ENCODE measurements at regions not wholly inside any gene's neighbourhood (a gene's known extent, or its start where the extent isn't known, plus 50 kb on each side); places are given as distances from the start of the nearest gene placed in this dataset.
"Not testable (repeated sequence)": the region's sequence is repeated elsewhere in the genome, so short reads cannot be mapped to it uniquely, and the experiment has no call there.

- DNase-seq, result peak; percentile 62
Measured at GRCh38 chr6:156687789-156688619, 89.2 kb upstream of the ARID1B start.

DNA sequence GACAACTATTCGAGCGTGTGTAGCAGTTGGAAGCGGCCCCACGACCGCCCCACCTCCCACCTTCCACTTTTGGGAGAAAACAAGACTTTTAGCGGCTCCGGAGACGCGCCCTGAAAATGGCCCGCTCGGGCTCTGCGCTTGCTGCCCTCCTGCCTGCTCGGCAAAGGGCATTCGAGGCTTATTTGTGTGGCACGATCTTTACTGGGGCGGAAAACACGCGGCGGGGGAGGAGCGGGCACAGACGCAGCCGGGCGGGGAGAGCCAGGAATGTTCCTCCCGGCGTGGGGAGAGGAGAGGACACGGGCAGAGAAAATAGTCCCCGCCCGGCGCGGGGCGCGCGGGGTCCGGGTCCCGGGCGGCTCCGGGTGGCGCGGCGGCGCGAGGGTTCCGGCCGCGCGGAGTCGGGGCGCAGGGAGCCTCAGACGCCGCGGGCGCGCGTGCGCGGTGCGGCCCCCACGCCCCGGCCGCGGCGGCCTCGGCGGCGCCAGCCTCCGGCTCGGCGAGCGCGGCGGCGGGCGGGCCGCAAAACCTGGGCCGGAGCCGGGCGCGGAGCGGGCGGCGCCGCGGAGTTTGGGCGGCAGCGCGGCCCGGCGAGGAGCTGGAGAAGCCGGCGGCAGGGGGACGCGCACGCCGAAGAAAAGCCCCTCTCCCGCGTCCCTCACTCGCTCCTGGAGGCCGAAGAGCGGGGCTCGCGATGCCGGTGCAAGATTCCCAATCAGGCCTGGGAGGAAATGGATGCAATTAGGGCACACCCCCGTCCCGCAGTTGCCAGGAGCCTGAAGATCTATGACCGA, 90.0 kb upstream of the ARID1B start:
- DNase-seq, result peak; percentile 81

- DNase-seq, result peak; percentile 46
Measured at GRCh38 chr6:156686301-156686994, 90.7 kb upstream of the ARID1B start.

GRCh38 chr6:156685823-156686222, 91.4 kb upstream of the ARID1B start:
- no peak for DNase-seq

DNA sequence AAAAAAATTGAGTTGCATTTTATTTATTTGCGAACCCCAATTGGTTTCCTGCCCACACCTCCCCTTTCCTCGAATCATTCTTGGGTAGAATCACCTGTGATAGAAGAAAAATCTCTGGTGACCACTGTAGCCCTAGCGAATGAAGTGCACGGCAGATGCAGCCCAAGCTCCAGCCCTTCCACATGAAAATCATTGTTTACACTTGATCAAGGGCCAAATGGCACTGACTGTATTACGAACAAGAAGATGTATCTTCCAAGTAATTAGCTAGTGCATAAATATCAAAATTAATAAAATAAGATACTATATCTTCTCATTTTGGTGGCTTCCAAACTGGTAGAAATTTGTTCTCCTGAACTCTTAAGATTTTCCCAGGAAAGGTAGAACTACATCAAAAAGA, 93.4 kb upstream of the ARID1B start:
- DNase-seq, result no peak

DNA sequence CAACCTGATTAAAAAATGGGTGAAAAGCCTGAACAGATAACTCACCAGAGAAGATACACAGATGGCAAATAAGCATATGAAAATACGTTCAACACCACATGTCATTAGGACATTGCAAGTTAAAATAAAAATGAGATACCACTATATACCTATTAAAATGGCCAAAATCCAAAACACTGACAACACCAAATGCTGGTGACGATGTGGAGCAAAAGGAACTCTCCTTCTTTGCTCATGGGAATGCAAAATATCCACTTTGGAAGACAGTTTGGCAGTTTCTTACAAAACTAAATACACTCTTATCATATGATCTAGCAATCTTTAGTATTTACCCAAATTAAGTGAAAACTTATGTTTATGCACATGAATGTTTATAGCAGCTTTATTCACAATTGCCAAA, 100.5 kb upstream of the ARID1B start:
- DNase-seq, result no peak

DNA sequence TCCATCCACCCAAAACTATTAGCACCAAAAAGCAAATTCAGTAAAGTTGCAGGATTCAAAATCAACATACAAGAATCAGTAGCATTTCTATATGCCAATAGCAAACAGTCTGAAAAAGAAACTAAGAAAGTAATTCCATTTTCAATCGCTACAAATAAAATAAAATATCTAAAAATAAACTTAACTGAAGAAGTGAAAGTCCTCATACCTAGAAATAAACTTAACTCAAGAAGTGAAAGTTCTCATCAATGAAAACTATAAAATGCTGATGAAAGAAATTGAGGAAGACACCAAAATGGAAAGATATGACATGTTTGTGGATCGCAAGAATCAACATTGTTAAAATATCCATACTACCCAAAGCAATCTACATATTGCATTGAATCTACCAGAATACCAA, 103.0 kb upstream of the ARID1B start:
- DNase-seq, result no peak

DNA sequence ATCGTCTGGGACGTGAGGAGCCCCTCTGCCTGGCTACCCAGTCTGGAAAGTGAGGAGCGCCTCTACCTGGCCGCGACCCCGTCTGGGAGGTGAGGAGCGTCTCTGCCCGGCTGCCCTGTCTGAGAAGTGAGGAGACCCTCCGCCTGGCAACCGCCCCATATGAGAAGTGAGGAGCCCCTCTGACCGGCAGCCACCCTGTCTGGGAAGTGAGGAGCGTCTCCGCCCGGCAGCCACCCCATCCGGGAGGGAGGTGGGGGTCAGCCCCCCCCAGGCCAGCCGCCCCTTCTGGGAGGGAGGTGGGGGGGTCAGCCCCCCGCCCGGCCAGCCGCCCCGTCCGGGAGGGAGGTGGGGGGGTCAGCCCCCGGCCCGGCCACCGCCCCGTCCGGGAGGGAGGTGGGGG, 107.1 kb upstream of the ARID1B start:
- not testable (repeated sequence) for DNase-seq

DNA sequence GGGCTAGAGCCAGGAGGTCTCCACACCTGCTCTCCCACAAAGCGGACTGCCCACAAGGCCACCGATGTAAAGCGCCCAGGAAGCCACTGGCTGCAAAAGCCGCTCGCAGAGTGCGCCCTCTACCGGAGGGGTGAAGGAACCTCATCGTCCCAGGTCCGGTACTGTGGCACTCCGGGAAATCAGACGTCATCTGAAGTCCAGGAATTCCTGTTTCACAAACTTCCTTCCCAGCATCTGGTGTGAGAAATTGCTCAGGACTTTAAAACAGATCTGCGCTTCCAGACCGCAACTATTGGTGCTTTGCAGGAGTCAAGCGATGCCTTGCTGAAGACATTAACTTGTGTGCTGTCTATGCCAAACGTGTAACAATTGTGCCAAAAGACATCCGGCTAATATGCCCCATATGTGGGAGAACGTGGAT, 115.1 kb upstream of the ARID1B start:
- DNase-seq, result peak; percentile 15

DNA sequence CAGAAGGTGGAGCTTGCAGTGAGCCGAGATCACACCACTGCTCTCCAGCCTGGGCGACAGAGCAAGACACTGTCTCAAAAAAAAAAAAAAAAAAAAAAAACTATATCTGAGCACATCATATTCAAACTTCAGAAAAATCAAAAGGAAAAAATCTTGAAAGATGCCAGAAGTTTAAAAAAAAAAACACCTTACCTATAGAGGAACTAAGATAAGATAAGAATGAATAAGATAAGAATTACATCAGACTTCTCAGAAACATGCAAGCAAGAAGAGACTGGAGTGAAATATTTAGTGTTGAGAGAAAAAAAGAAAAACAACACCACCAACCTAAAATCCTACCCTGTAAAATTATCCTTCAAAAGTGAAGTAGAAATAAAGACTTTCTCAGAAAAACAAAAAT, 116.8 kb upstream of the ARID1B start:
- DNase-seq, result no peak

DNA sequence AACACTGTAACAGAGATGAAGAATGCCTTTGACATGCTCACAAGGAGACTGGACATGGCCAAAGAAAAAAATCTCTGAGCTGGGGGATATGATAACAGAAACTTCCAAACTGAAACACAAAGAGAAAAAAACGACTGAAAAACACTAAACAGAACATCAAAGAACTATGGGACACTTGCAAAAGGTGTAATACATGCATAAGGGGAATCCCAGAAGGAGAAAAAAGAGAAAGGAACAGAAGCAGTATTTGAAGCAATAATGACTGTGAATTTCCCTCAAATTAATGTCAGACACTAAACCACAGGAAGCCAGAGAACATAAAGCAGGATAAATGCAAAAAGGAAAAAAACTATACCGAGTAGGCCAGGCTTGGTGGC, 117.4 kb upstream of the ARID1B start:
- no peak for DNase-seq

- no peak for DNase-seq
Measured at GRCh38 chr6:156658966-156659821, 118.0 kb upstream of the ARID1B start.

- peak; percentile 25 for DNase-seq
Measured at GRCh38 chr6:156658186-156658965, 118.8 kb upstream of the ARID1B start.

DNA sequence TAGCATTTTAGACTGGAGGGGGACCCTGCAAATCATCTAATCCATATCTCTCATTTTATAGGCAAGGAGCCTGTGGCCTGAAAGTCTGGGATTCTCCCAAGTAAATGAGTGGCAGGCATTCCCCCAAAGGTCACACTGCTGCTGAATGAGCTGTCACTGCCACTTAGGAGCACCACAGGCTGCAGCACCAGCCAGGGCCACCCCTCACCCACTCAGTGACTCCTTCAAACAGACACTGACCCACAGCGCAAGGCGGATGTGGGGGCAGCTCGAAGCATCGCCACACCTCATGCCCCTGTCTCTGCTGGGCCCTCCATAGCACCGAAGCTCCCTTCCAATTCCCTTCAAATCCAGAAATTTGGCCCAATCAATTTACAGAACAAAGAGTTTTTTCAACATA, 119.9 kb upstream of the ARID1B start:
- no peak for DNase-seq

DNA sequence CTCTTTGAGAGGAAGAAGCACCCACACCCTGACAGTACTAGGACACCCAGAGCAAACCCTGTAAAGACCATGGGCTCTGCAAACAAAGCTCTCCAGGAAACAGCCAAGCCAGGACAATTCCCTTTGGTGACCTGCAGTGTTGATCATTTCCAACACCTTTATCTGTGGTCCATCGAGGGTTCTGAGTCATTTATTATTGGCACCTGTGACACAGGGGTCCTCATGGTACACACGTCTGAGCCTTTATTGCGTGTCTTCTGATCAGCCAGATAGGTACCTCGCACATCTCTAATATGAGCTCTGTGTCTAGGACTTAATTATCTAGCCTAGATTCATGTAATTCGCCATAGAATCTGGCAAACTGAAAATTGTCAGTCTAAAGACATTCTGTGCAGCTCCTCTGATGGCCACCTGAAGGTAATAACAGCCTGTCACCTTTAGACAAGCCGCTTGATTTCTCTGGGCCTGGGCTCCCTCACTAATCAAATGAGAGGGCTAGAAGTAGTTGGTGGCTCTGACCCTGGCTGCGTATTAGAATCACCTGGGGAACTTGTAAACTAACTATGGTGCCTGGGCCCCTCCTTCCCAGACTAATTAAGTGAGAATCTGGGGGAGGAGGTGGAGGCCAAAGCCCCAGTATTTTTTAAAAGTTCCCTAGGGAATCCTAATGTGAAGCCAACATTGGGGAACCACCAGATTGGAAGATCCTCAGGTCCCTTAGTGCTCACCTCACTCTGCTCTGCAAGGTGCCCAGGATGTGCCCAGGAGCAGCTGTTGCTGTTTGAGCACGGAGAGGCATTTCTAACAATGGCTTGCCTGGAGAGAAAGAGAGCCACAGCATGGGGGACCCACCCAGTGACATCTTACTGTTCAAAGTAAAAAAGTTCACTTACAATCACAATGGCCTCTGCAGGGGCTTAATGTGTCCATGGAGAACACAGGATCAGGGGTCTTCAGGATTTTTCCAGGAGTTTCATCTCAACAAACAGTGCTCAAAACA, 122.0 kb upstream of the ARID1B start:
- no peak for DNase-seq

DNA sequence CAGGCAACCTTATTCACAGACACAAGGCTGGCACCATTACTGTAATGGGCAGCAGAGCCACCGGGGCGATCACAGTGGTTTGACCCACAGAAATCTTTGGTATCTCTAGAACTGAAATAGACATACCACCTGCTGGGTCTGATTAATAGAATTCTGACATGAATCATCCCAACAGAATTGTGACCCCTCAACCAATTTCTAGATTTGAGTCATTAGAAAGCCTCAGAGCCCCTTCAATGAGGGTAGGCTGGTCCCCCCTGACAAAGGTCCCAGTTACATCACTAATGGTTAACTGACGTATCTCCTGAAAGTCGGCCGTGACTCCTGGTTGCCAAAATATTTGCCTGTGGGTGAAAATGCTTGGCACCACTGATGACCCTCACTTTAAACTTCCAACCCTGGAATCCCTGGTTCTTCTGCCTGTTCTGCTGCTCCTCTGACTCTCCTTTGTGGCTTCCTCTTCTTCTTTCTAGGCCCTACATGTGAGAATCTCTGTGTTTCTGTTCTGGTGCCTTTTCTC, 124.9 kb upstream of the ARID1B start:
- DNase-seq, result no peak

DNA sequence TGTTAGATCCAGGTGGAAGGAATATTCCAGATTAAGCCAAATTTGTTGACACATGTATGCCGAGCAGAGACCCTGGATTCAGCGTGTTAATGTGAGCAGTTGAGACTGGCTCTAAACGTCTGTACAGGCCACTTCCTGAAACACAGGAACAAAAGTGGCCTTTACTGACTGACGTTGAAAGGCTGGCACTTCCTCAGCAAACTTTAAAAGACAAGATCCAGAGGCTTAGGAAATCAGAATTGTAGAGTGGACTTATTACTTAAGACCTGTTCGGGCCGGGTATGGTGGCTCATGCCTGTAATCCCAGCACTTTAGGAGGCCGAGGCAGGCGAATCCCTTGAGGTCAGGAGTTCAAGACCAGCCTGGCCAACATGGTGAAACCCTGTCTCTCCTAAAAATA, 125.7 kb upstream of the ARID1B start:
- no peak for DNase-seq

- DNase-seq, result no peak
Measured at GRCh38 chr6:156650896-156651390, 126.2 kb upstream of the ARID1B start.

GRCh38 chr6:156648616-156649015, 128.6 kb upstream of the ARID1B start:
- DNase-seq, result no peak

DNA sequence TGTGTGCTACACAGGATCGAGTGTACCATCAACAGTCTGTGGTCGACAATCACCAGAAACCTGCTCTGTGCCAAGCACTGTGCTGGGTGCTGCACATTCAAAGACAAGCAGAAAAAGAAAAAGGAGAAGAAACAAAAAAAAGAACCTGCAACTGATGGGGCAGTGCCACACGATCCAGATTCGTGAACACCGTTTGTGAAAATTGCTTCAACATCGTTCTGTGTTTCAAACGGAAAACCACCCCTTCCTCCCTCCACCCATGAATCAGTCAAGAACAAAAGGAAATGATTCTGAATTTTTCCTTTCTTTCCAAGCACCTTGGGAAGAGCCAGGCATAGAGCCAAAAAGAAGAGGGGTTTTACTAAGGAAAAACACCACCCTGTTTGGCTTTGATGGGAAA, 129.2 kb upstream of the ARID1B start:
- peak; percentile 28 for DNase-seq
